ENCODE measurements at regions not wholly inside any gene's neighbourhood (a gene's known extent, or its start where the extent isn't known, plus 50 kb on each side); places are given as distances from the start of the nearest gene placed in this dataset.

- TF ChIP-seq EP300 (IDR thresholded peaks at IDR 0.05) (no peak), RAD21 (conservative IDR thresholded peaks at IDR 0.05 in 1 of 2, IDR thresholded peaks at IDR 0.05 in 1 of 2) (no peak), HOXA7 (CRISPR knock-in tag; IDR thresholded peaks at IDR 0.05) (no peak), POLR2A (IDR thresholded peaks at IDR 0.05; ENCODE audit: low read length) (no peak), POLR2AphosphoS2 (conservative IDR thresholded peaks at IDR 0.05; ENCODE audit: low read length) (no peak), RCOR1 (IDR thresholded peaks at IDR 0.05; ENCODE audit: low read depth, low read length) (no peak), HDAC2 (IDR thresholded peaks at IDR 0.05) (no peak), JUNB (IDR thresholded peaks at IDR 0.05) (no peak), MYC (IDR thresholded peaks at IDR 0.05; ENCODE audit: borderline replicate concordance, low read length) (no peak)
- TF ChIP-seq, protein P1, sequence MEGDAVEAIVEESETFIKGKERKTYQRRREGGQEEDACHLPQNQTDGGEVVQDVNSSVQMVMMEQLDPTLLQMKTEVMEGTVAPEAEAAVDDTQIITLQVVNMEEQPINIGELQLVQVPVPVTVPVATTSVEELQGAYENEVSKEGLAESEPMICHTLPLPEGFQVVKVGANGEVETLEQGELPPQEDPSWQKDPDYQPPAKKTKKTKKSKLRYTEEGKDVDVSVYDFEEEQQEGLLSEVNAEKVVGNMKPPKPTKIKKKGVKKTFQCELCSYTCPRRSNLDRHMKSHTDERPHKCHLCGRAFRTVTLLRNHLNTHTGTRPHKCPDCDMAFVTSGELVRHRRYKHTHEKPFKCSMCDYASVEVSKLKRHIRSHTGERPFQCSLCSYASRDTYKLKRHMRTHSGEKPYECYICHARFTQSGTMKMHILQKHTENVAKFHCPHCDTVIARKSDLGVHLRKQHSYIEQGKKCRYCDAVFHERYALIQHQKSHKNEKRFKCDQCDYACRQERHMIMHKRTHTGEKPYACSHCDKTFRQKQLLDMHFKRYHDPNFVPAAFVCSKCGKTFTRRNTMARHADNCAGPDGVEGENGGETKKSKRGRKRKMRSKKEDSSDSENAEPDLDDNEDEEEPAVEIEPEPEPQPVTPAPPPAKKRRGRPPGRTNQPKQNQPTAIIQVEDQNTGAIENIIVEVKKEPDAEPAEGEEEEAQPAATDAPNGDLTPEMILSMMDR (IDR thresholded peaks at IDR 0.05) = no peak
Observed at GRCh38 chrX:142299406-142299805, 94.3 kb upstream of the MAGEC2 start.

Data from A549 (cell line).